HCT116 (cell line): ENCODE measurements at regions not wholly inside any gene's neighbourhood (a gene's known extent, or its start where the extent isn't known, plus 50 kb on each side); places are given as distances from the start of the nearest gene placed in this dataset.

Experiments
- ATAC-seq: fragments of 200-7000 bp; cut with Tn5 transposase; 2 replicates; pipeline ENCODE4 v1.9.1; 2020; ENCODE audit warnings: mild to moderate bottlenecking, moderate library complexity
- BruUV-seq: library from RNA; stranded (reverse); fragments of 400-500 nt; replicated peaks from 2 replicates; lab custom pipeline; 2021; lab: Mats Ljungman, UMichigan
- CTCF ChIA-PET: fragments of 300-600 bp; sonication (Branson Sonifier 250); formaldehyde crosslinking; loops from one replicate; lab custom pipeline; 2021; ENCODE audit warnings: antibody characterized with exemption; lab: Charles Lee
- POLR2A ChIA-PET: fragments of 300-600, 350-600 bp; sonication (Branson Sonifier 250); formaldehyde crosslinking; loops from one replicate; lab custom pipeline; 2021; ENCODE audit warnings: antibody characterized with exemption; lab: Charles Lee
- RAD21 ChIA-PET, 2 experiments: fragments of 300-600 bp; sonication (Branson Sonifier 250); formaldehyde crosslinking; loops; one replicate each; lab custom pipeline; 2023; ENCODE audit warnings: low total read pairs in 2 of 2; ENCODE audit not compliant: uncharacterized antibody in 2 of 2, unreplicated experiment in 2 of 2, low non-redundant PET in 1 of 2; lab: Charles Lee
- DNase-seq: peaks from one replicate; pipeline ENCODE4 v3.0.0-alpha.2; 2010; ENCODE audit warnings: low read depth, low spot score
- H2AFZ ChIP-seq: fragments of 200-600 bp; shearing (Covaris generic), sonication (generic); 2 replicates; pipeline ENCODE4 v1.6.1; 2017; ENCODE audit warnings: low read depth, mixed run types, mixed read lengths, antibody characterized with exemption, low read length; ENCODE audit not compliant: poor library complexity, severe bottlenecking
- H3K27ac ChIP-seq: 2 replicates; pipeline ENCODE4 v1.5.1; 2012; ENCODE audit warnings: low read depth, low read length
- H3K27me3 ChIP-seq: fragments of 200-600 bp; sonication (generic); 2 replicates; pipeline ENCODE4 v1.6.1; 2016; ENCODE audit warnings: mixed run types, low read length, mixed read lengths; ENCODE audit not compliant: insufficient read depth
- H3K36me3 ChIP-seq, 2 experiments: fragments of 200-500 bp in 1 of 2; fragments of 200-600 bp in 1 of 2; sonication (Bioruptor generic) in 1 of 2; sonication (generic) in 1 of 2; 2 replicates each; pipeline versions ENCODE4 v1.5.1 to v1.6.1; 2014 to 2016; ENCODE audit warnings: low read length in 2 of 2, inconsistent platforms in 1 of 2, mixed read lengths in 1 of 2, mixed run types in 1 of 2; ENCODE audit not compliant: insufficient read depth in 2 of 2, control insufficient read depth in 1 of 2
- H3K4me1 ChIP-seq, 2 experiments: fragments of 200-600 bp in 1 of 2; sonication (generic) in 1 of 2; 2 replicates each; pipeline versions ENCODE4 v1.5.1 to v1.6.1; 2012 to 2017; ENCODE audit warnings: low read length in 2 of 2, inconsistent platforms in 1 of 2, mild to moderate bottlenecking in 1 of 2, mixed read lengths in 1 of 2, mixed run types in 1 of 2, moderate library complexity in 1 of 2; ENCODE audit not compliant: insufficient read depth in 2 of 2, control insufficient read depth in 1 of 2
- H3K4me2 ChIP-seq: fragments of 200-600 bp; sonication (generic); 2 replicates; pipeline ENCODE4 v1.6.1; 2017; ENCODE audit warnings: mixed run types, low read length, mixed read lengths
- H3K4me3 ChIP-seq, 2 experiments: fragments of 200-600 bp in 1 of 2; sonication (generic) in 1 of 2; replicated peaks in 1 of 2; 2 replicates each; pipeline ENCODE4 v1.5.1; 2011 to 2016; ENCODE audit warnings: low read length in 2 of 2, control low read depth in 1 of 2, low read depth in 1 of 2, mild to moderate bottlenecking in 1 of 2, mixed read lengths in 1 of 2, mixed run types in 1 of 2
- H3K79me2 ChIP-seq: fragments of 200-600 bp; sonication (generic); 2 replicates; pipeline ENCODE4 v1.6.1; 2017; ENCODE audit warnings: mild to moderate bottlenecking, mixed run types, low read length, moderate library complexity, mixed read lengths; ENCODE audit not compliant: insufficient read depth
- H3K9ac ChIP-seq: fragments of 200-600 bp; sonication (generic); 2 replicates; pipeline ENCODE4 v1.6.1; 2016; ENCODE audit warnings: low read length, mixed read lengths
- H3K9me2 ChIP-seq: fragments of 200-600 bp; sonication (generic), shearing (Covaris generic); 2 replicates; pipeline ENCODE4 v1.6.1; 2017; ENCODE audit warnings: mixed run types, mild to moderate bottlenecking, moderate library complexity; ENCODE audit not compliant: insufficient read depth
- H3K9me3 ChIP-seq, 2 experiments: fragments of 200-500 bp in 1 of 2; fragments of 200-600 bp in 1 of 2; sonication (Bioruptor generic) in 1 of 2; sonication (generic) in 1 of 2; 2 replicates each; pipeline ENCODE4 v1.6.1; 2014 to 2017; ENCODE audit warnings: low read length in 2 of 2, mixed read lengths in 2 of 2, inconsistent platforms in 1 of 2, low read depth in 1 of 2, mild to moderate bottlenecking in 1 of 2, mixed run types in 1 of 2, moderate library complexity in 1 of 2; ENCODE audit not compliant: control insufficient read depth in 1 of 2, insufficient read depth in 1 of 2
- H4K20me1 ChIP-seq: fragments of 200-600 bp; sonication (generic), shearing (Covaris generic); 2 replicates; pipeline ENCODE4 v1.6.1; 2017; ENCODE audit warnings: mixed run types, mild to moderate bottlenecking, moderate library complexity; ENCODE audit not compliant: insufficient read depth
- CBX3 ChIP-seq: IDR thresholded peaks from 2 replicates; pipeline ENCODE4 v1.6.1; 2012; ENCODE audit warnings: low read depth
- CTCF ChIP-seq, 3 experiments: fragments of 200-600 bp in 1 of 3; sonication (generic) in 1 of 3; IDR thresholded peaks in 2 of 3; conservative IDR thresholded peaks in 1 of 3; 2 replicates each; pipeline ENCODE4 v1.5.1; 2012 to 2017; ENCODE audit warnings: low read depth in 2 of 3, low read length in 2 of 3, antibody characterized with exemption in 1 of 3, borderline replicate concordance in 1 of 3, control low read depth in 1 of 3, mild to moderate bottlenecking in 1 of 3, mixed read lengths in 1 of 3, mixed run types in 1 of 3, moderate library complexity in 1 of 3; ENCODE audit not compliant: insufficient read depth in 1 of 3
- EGR1 ChIP-seq: IDR thresholded peaks from 2 replicates; pipeline ENCODE4 v1.6.1; 2012; ENCODE audit warnings: low read depth
- ELF1 ChIP-seq: IDR thresholded peaks from 2 replicates; pipeline ENCODE4 v1.6.1; 2012; ENCODE audit warnings: low read depth, borderline replicate concordance
- EZH2 ChIP-seq: fragments of 200-600 bp; sonication (generic); IDR thresholded peaks from 2 replicates; pipeline ENCODE4 v1.6.1; 2017; ENCODE audit warnings: antibody characterized with exemption, mixed run types
- EZH2phosphoT487 ChIP-seq: fragments of 200-600 bp; IDR thresholded peaks from 2 replicates; pipeline ENCODE4 v1.6.1; 2018; ENCODE audit warnings: antibody characterized with exemption, borderline replicate concordance
- MAX ChIP-seq: IDR thresholded peaks from 2 replicates; pipeline ENCODE4 v1.6.1; 2012
- POLR2A ChIP-seq: IDR thresholded peaks from 2 replicates; pipeline ENCODE4 v1.7.0; 2011; ENCODE audit warnings: borderline replicate concordance; ENCODE audit not compliant: insufficient read depth, insufficient read length; ENCODE audit errors: extremely low read depth
- RAD21 ChIP-seq: IDR thresholded peaks from 2 replicates; pipeline ENCODE4 v1.6.1; 2012; ENCODE audit warnings: low read depth, mild to moderate bottlenecking
- REST ChIP-seq: IDR thresholded peaks from 2 replicates; pipeline ENCODE4 v1.6.1; 2012; ENCODE audit warnings: low read depth
- SIN3A ChIP-seq: IDR thresholded peaks from 2 replicates; pipeline ENCODE4 v1.6.1; 2012; ENCODE audit warnings: low read depth
- SRF ChIP-seq: IDR thresholded peaks from 2 replicates; pipeline ENCODE4 v1.6.1; 2012; ENCODE audit warnings: low read depth
- YY1 ChIP-seq: IDR thresholded peaks from 2 replicates; pipeline ENCODE4 v1.6.1; 2011; ENCODE audit warnings: low read length, low read depth, moderate library complexity, mild to moderate bottlenecking; ENCODE audit not compliant: insufficient replicate concordance; ENCODE audit errors: extremely low read depth
- ZFX ChIP-seq: fragments of 450-650 bp; IDR thresholded peaks from 2 replicates; pipeline ENCODE4 v1.6.1; 2017
- ZNF274 ChIP-seq: fragments of 200-500 bp; sonication (Bioruptor generic); IDR thresholded peaks from 2 replicates; pipeline ENCODE4 v1.6.1; 2014; ENCODE audit warnings: mild to moderate bottlenecking, low read depth, low read length, inconsistent platforms
- intact Hi-C: fragments of 100-400 bp; cut with micrococcal nuclease; formaldehyde crosslinking; loops from 2 replicates; pipeline ENCODE4 v1.10.0; 2022

GRCh38 chr5:165325221-165325620, 1819.8 kb downstream of the MAT2B start:
- Histone ChIP-seq H3K9me3 (peaks cover 0 to 10% of the 10 kb centered on the region in 2 experiments; a peak in 2 of 4 replicates), H2AFZ (no peak overlapping the region), H3K79me2 (no peaks in the 10 kb centered on the region), H3K4me3 (no peak overlapping the region), H3K36me3 (no peaks in the 10 kb centered on the region), H3K4me1 (no peaks in the 10 kb centered on the region), H4K20me1 (no peaks in the 10 kb centered on the region), H3K27me3 (no peaks in the 10 kb centered on the region), H3K4me2 (no peak overlapping the region), H3K9me2 (no peaks in the 10 kb centered on the region), H3K27ac (no peak overlapping the region), H3K9ac (no peak overlapping the region)
- no peak for ATAC-seq
- TF ChIP-seq EZH2 (no peak), REST (no peak), ZNF274 (no peak), EZH2phosphoT487 (no peak), EGR1 (no peak), ZFX (no peak), POLR2A (no peak), SRF (no peak), CBX3 (no peak), ELF1 (no peak), MAX (no peak), YY1 (no peak), CTCF (IDR thresholded peaks at IDR 0.05 in 2 of 3, conservative IDR thresholded peaks at IDR 0.05 in 1 of 3; ENCODE audit: borderline replicate concordance in 1 of 3, insufficient read depth in 1 of 3, low read depth in 2 of 3, low read length in 2 of 3) (no peak), RAD21 (no peak), SIN3A (no peak)
- intact Hi-C loops, result no loop called here
- ChIA-PET CTCF (no interaction called here), RAD21 (no interaction called here), POLR2A (no interaction called here)
- no TSS peak for BruUV-seq
- no peak for DNase-seq
